ENCODE measurements at regions not wholly inside any gene's neighbourhood (a gene's known extent, or its start where the extent isn't known, plus 50 kb on each side); places are given as distances from the start of the nearest gene placed in this dataset.

- Histone ChIP-seq H3K27me3 (no peaks in the 10 kb centered on the region), H3K4me3 (no peak overlapping the region), H3K27ac (no peak overlapping the region), H3K36me3 (no peaks in the 10 kb centered on the region), H3K9me3 (no peaks in the 10 kb centered on the region), H3K4me1 (no peaks in the 10 kb centered on the region)
- no peak for DNase-seq
- intact Hi-C loops (cut with DNase I; ENCODE audit: low total_unique reads) = no loop called here
- in situ Hi-C loops (cut with MboI; ENCODE audit: low sequenced_read_pairs in 4 of 4) = no loop called here
- no peak for TF ChIP-seq POLR2A (IDR thresholded peaks at IDR 0.05)
- TF ChIP-seq CTCF (IDR thresholded peaks at IDR 0.05 in 4 of 5, conservative IDR thresholded peaks at IDR 0.05 in 1 of 5) = no peak
- no peak for ATAC-seq
Observed at GRCh38 chr21:31414263-31415000, 70.4 kb upstream of the TIAM1 start.

- ATAC-seq (no peak), DNase-seq (no peak)
- intact Hi-C loops (cut with DNase I; ENCODE audit: low total_unique reads) = no loop called here
- Histone ChIP-seq H3K36me3 (no peaks in the 10 kb centered on the region), H3K9me3 (no peaks in the 10 kb centered on the region), H3K27ac (no peak overlapping the region), H3K27me3 (no peaks in the 10 kb centered on the region), H3K4me3 (no peak overlapping the region), H3K4me1 (no peaks in the 10 kb centered on the region)
- TF ChIP-seq POLR2A (IDR thresholded peaks at IDR 0.05) (no peak), CTCF (IDR thresholded peaks at IDR 0.05 in 4 of 5, conservative IDR thresholded peaks at IDR 0.05 in 1 of 5) (no peak)
- in situ Hi-C loops (cut with MboI; ENCODE audit: low sequenced_read_pairs in 4 of 4) = no loop called here
Observed at GRCh38 chr21:31413698-31414097, 69.6 kb upstream of the TIAM1 start.

GRCh38 chr21:31410499-31411131 is 66.6 kb upstream of the TIAM1 start:
- in situ Hi-C loops (cut with MboI; ENCODE audit: low sequenced_read_pairs in 4 of 4) = no loop called here
- ATAC-seq (no peak), DNase-seq (no peak)
- Histone ChIP-seq H3K4me1 (no peaks in the 10 kb centered on the region), H3K9me3 (no peaks in the 10 kb centered on the region), H3K27me3 (no peaks in the 10 kb centered on the region), H3K4me3 (no peak overlapping the region), H3K27ac (no peak overlapping the region), H3K36me3 (no peaks in the 10 kb centered on the region)
- intact Hi-C loops (cut with DNase I; ENCODE audit: low total_unique reads) = no loop called here
- TF ChIP-seq POLR2A (IDR thresholded peaks at IDR 0.05) (no peak), CTCF (IDR thresholded peaks at IDR 0.05 in 4 of 5, conservative IDR thresholded peaks at IDR 0.05 in 1 of 5) (no peak)

- Histone ChIP-seq H3K27ac (peak overlapping the region in 1 of 4 donors; percentile 24), H3K36me3 (no peaks in the 10 kb centered on the region), H3K27me3 (no peaks in the 10 kb centered on the region), H3K4me3 (no peak overlapping the region), H3K4me1 (no peaks in the 10 kb centered on the region), H3K9me3 (no peaks in the 10 kb centered on the region)
- no peak for ATAC-seq
- in situ Hi-C loops (cut with MboI; ENCODE audit: low sequenced_read_pairs in 4 of 4) (no loop called here), intact Hi-C loops (cut with DNase I; ENCODE audit: low total_unique reads) (no loop called here)
- no peak for DNase-seq
- TF ChIP-seq CTCF (IDR thresholded peaks at IDR 0.05 in 4 of 5, conservative IDR thresholded peaks at IDR 0.05 in 1 of 5) = no peak
- no peak for TF ChIP-seq POLR2A (IDR thresholded peaks at IDR 0.05)
Observed at GRCh38 chr21:31409831-31410487, 65.9 kb upstream of the TIAM1 start.
